Naive thymus-derived CD8-positive, alpha-beta T cell (primary cell): ENCODE measurements at regions not wholly inside any gene's neighbourhood (a gene's known extent, or its start where the extent isn't known, plus 50 kb on each side); places are given as distances from the start of the nearest gene placed in this dataset.

Source experiments
- ATAC-seq, 2 donors: fragments of 150-1000 bp; cut with Tn5 transposase in 1 of 2; sonication (Bioruptor Pico), chemical (Tn5 transposase) in 1 of 2; 1 replicate in 1 of 2; 2 replicates in 1 of 2; pipeline ENCODE4 v1.10.0; 2021; ENCODE audit warnings: mild to moderate bottlenecking in 2 of 2, moderate library complexity in 2 of 2
- POLR2A ChIA-PET: fragments of 350-600 bp; sonication (Branson Sonifier 250); formaldehyde crosslinking; loops from one replicate; lab custom pipeline; 2021; ENCODE audit warnings: antibody characterized with exemption; lab: Charles Lee
- DNase-seq, 10 donors: peaks; one replicate each; pipeline versions ENCODE4 v3.0.0 to v3.0.0-alpha.2; 2020 to 2022
- H3K27ac Mint-ChIP-seq, 10 donors: one replicate each; pipeline ENCODE4 v1.8.0; 2020 to 2022; ENCODE audit warnings: mild to moderate bottlenecking in 10 of 10, mixed read lengths in 10 of 10, moderate library complexity in 4 of 10, inconsistent platforms in 1 of 10
- H3K27me3 Mint-ChIP-seq, 5 donors: one replicate each; pipeline ENCODE4 v1.8.0; 2021 to 2022; ENCODE audit warnings: mixed read lengths in 5 of 5
- H3K36me3 Mint-ChIP-seq, 3 donors: one replicate each; pipeline ENCODE4 v1.8.0; 2020 to 2022; ENCODE audit warnings: mixed read lengths in 3 of 3, mild to moderate bottlenecking in 2 of 3, inconsistent platforms in 1 of 3
- H3K4me1 Mint-ChIP-seq, 4 donors: one replicate each; pipeline ENCODE4 v1.8.0; 2021 to 2022; ENCODE audit warnings: mixed read lengths in 4 of 4
- H3K4me3 Mint-ChIP-seq, 10 donors: one replicate each; pipeline ENCODE4 v1.8.0; 2020 to 2022; ENCODE audit warnings: mild to moderate bottlenecking in 10 of 10, mixed read lengths in 10 of 10, moderate library complexity in 6 of 10, inconsistent platforms in 1 of 10
- H3K9me3 Mint-ChIP-seq, 9 donors: one replicate each; pipeline ENCODE4 v1.8.0; 2020 to 2022; ENCODE audit warnings: mixed read lengths in 9 of 9, mild to moderate bottlenecking in 3 of 9, inconsistent platforms in 1 of 9, moderate library complexity in 1 of 9

DNA sequence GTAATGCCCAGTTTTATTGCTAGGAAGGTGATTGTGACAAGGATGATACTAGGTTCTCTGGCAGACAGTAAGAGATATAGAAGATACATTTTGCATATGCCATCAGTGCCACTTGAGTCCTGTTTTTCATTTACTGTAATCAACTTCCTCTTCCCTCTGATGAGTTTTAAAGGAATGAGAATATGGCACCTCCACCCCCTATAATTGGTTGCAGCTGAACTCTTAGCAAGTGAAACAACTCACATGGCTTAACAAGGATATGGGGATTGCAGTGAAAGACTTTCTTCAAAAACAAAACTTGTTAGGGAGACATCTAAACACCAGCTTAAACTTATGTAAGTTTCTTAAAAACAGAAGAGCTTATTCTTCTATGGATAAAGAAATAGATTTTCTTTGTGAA, 90.0 kb downstream of the AREG start:
- Mint-ChIP-seq H3K27me3 (peaks cover 0 to 31% (median 5%) of the 10 kb centered on the region in 5 donors), H3K27ac (no peak overlapping the region), H3K9me3 (no peaks in the 10 kb centered on the region), H3K4me1 (no peaks in the 10 kb centered on the region), H3K4me3 (no peak overlapping the region), H3K36me3 (no peaks in the 10 kb centered on the region)
- DNase-seq (no peak), ATAC-seq (no peak)
- POLR2A ChIA-PET: no interaction called here

DNA sequence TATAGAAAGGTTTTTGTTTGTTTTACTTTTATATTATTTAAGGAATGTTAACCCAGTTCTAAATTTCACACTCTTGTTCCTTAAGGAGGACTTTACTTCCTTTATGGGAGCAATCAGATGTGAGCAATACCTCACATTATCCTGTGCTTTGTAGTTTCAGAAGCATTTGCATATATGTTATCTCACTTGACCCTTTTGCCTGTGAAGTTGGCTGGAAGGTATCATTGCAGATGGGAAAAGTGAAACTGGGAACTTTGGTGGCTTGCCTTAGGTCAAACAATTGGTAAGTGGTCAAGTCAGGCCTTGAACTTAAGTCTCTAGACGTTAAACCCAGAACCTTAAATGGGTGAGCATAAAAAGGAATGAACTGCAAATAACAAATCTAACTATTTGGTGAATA, 90.6 kb downstream of the AREG start:
- Mint-ChIP-seq H3K4me1 (no peaks in the 10 kb centered on the region), H3K4me3 (no peak overlapping the region)

DNA sequence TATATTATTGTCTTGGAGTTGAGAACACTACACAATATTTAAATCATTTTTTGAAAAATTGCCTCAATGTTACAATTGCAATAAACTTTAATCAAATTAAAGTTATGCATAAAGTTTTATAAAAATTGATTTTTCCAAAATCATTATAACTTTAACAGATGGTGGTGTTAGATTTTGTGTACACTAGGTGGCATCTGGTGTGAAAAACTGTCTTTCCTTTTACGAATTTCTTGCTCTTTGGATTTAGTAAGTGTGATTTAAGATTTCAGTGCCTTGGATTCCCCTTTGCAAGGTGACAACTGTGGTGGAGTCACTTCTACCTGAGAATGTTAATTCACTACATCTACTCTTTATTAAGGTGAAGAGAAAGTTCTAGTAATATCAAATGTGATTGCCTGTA, 91.6 kb downstream of the AREG start:
- H3K9me3 Mint-ChIP-seq: no peaks in the 10 kb centered on the region

More for the DNA sequence above, 90.6 kb downstream of the AREG start:
- peaks cover 0 to 31% (median 5%) of the 10 kb centered on the region in 5 donors for H3K27me3 Mint-ChIP-seq
- H3K9me3 Mint-ChIP-seq: no peaks in the 10 kb centered on the region
- DNase-seq (no peak), ATAC-seq (no peak)
- H3K36me3 Mint-ChIP-seq: no peaks in the 10 kb centered on the region
- POLR2A ChIA-PET: no interaction called here
- no peak overlapping the region for H3K27ac Mint-ChIP-seq

DNA sequence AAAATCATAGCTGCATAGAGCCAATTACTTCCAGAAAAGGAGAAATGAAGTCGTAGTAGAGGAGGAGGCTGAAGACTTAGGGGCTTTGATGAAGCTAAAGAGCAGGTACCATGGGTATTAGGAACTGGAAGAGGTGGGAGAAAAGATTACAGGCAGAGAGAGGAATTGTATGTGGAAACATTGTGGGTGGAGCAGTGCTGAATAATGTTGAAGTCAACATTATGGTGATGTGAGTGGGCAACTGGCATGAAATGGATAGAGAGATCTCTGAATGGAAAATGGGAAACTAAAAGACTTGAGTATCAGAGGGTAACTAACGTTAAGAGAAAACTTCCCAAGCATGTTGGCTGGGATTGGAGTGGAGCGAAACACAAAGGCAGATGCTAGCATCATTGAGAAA, 92.5 kb downstream of the AREG start:
- no peak for DNase-seq
- POLR2A ChIA-PET: no interaction called here
- no peak overlapping the region for H3K4me3 Mint-ChIP-seq
- no peak for ATAC-seq
- H3K36me3 Mint-ChIP-seq: no peaks in the 10 kb centered on the region
- H3K4me1 Mint-ChIP-seq: peaks cover 0 to 4% (median 0%) of the 10 kb centered on the region in 4 donors
- no peak overlapping the region for H3K27ac Mint-ChIP-seq
- H3K9me3 Mint-ChIP-seq: no peaks in the 10 kb centered on the region
- peaks cover 0 to 18% (median 5%) of the 10 kb centered on the region in 5 donors for H3K27me3 Mint-ChIP-seq

More for the DNA sequence above, 91.6 kb downstream of the AREG start:
- no peaks in the 10 kb centered on the region for H3K4me1 Mint-ChIP-seq
- no peaks in the 10 kb centered on the region for H3K36me3 Mint-ChIP-seq
- peaks cover 0 to 27% (median 5%) of the 10 kb centered on the region in 5 donors for H3K27me3 Mint-ChIP-seq
- no peak overlapping the region for H3K4me3 Mint-ChIP-seq
- H3K27ac Mint-ChIP-seq: no peak overlapping the region
- DNase-seq (no peak), ATAC-seq (no peak)
- POLR2A ChIA-PET: no interaction called here

DNA sequence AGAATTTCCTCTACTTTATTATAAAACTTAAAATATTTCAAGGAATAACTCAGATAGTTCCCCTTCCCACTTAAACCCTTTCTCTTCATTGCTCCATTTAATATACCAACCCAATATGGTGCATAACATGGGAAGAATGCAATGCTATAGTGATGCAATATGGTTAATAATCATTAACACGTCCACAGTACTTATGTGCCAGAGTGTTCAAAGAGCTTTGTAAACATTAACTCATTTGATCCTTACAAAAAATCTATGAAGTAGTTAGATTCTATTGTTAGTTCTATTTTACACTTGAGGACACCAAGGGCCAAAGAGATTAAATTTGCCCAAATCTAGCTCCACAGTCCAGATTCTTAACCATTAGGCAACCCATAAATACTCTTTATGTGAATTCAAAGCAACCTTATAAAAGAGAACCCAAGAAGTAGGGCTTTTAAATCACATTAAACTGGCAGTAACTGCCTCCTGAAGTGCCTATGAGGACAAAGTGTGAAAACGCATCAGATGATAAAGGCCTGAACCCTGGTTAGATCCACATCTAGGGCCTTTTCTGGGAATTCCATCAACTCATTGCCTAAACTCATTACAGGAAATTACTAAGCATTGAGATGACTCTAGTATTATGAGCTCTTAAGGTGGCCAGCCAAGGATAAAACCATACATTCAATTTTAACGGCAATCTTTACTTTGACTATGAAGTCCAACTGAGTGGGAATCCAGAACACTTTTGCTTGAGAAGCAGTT, 94.3 kb downstream of the AREG start:
- no peak for ATAC-seq
- no peak for DNase-seq
- H3K9me3 Mint-ChIP-seq: no peaks in the 10 kb centered on the region
- POLR2A ChIA-PET: no interaction called here
- H3K27ac Mint-ChIP-seq: no peak overlapping the region
- H3K4me1 Mint-ChIP-seq: peaks cover 4 to 8% (median 6%) of the 10 kb centered on the region in 4 donors
- no peak overlapping the region for H3K4me3 Mint-ChIP-seq
- no peaks in the 10 kb centered on the region for H3K36me3 Mint-ChIP-seq
- peaks cover 0 to 14% (median 5%) of the 10 kb centered on the region in 5 donors for H3K27me3 Mint-ChIP-seq

DNA sequence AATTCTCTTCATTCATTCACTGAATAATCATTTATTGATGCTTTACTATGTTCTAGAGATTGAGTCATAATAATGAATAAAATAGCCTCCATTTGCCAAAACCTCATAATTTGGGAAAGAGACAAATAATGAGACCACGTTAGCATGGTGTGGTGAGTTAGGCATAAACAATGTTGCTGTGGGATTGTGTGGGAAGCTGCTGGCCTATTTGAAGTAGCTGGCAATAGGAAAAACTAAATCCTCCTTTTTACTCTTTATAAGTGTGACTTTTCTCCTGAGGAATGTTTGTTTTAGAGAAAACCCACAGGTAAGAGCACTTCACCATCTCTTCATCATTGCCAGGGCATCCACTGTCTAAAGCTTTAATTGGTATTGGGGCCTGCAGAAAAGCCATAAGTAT, 95.3 kb downstream of the AREG start:
- Mint-ChIP-seq H3K27me3 (peaks cover 0 to 14% (median 5%) of the 10 kb centered on the region in 5 donors), H3K4me3 (no peak overlapping the region), H3K9me3 (no peaks in the 10 kb centered on the region), H3K36me3 (no peaks in the 10 kb centered on the region), H3K27ac (no peak overlapping the region), H3K4me1 (peaks cover 4 to 8% (median 6%) of the 10 kb centered on the region in 4 donors)
- DNase-seq: no peak
- POLR2A ChIA-PET: no interaction called here
- no peak for ATAC-seq

DNA sequence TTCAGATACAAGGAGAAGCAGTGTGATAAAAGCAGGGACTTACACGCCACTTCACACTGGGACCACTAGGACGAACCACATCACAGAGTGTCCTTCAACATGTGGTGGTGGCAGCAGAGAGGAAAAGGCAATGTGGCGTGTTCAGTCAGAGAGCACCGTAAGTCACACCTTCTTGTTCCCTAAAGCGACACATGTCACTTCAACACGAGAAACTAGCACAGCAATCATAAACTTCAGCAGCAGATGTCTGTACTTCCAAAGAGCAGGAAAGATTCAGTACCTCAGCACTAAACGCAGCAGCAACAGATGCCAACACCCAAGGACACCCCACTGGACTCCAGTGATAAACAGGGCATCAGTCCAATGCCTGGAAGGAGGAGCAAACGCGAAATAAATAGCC, 96.7 kb downstream of the AREG start:
- no peak overlapping the region for H3K4me3 Mint-ChIP-seq
- H3K27me3 Mint-ChIP-seq: peaks cover 0 to 14% (median 4%) of the 10 kb centered on the region in 5 donors
- H3K27ac Mint-ChIP-seq: no peak overlapping the region

DNA sequence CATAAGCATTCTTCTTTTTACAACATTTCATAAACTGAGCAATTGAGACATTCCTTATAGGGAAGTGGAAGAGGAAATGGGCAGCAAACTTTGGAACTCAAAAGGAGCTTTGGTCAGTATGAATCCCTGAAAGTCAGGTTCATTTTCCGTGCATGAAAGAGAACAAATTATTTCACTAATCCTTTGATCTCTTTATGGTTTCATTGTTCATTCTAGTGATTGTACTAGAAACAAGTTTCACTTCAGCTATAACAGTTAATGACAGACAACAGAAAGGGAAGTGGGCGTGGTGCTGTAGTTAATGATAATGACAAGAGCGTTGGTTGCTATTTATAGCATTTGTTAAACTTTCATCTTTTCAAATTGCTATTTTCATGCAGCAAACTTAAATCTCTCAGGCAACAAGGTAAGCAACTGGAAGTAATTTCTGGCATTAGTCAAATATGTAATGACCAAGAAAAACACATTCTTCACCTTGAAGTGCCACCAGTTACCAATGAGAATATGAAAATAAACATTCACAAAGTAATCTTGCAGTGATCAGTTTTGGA, 98.4 kb downstream of the AREG start:
- H3K9me3 Mint-ChIP-seq: no peaks in the 10 kb centered on the region
- H3K36me3 Mint-ChIP-seq: no peaks in the 10 kb centered on the region
- H3K27ac Mint-ChIP-seq: no peak overlapping the region
- H3K27me3 Mint-ChIP-seq: peaks cover 0 to 9% (median 0%) of the 10 kb centered on the region in 5 donors
- H3K4me1 Mint-ChIP-seq: peaks cover 4 to 8% (median 6%) of the 10 kb centered on the region in 4 donors
- DNase-seq: no peak
- no peak overlapping the region for H3K4me3 Mint-ChIP-seq
- POLR2A ChIA-PET: no interaction called here
- ATAC-seq: peak in 1 of 2 donors; percentile 50

More for the DNA sequence above, 96.7 kb downstream of the AREG start:
- DNase-seq (no peak), ATAC-seq (no peak)
- Mint-ChIP-seq H3K36me3 (no peaks in the 10 kb centered on the region), H3K9me3 (no peaks in the 10 kb centered on the region), H3K4me1 (peaks cover 4 to 8% (median 6%) of the 10 kb centered on the region in 4 donors)
- POLR2A ChIA-PET: no interaction called here

DNA sequence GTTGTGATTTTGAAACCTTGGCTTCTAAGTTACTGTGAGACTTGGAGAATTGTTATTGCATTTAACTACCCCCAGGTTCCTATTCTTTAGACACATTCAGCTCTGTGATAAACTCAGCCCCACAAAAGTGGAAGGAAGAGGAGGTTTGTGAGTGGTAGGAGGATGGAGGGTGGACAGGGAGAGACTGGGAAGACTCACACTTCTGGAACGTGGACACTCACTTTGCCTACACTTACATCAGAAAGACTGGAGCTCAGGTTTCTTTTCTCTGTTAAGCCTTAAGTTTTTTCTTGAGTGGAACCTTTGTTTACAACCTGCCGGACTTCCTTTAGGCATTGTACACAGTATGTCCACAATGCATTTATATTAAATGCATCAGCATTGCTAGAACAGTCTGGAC, 99.0 kb downstream of the AREG start:
- POLR2A ChIA-PET: no interaction called here
- Mint-ChIP-seq H3K27me3 (peaks cover 0 to 9% (median 0%) of the 10 kb centered on the region in 5 donors), H3K36me3 (no peaks in the 10 kb centered on the region), H3K4me3 (no peak overlapping the region), H3K27ac (no peak overlapping the region), H3K4me1 (peaks cover 4 to 8% (median 6%) of the 10 kb centered on the region in 4 donors), H3K9me3 (no peaks in the 10 kb centered on the region)
- DNase-seq: no peak
- no peak for ATAC-seq

DNA sequence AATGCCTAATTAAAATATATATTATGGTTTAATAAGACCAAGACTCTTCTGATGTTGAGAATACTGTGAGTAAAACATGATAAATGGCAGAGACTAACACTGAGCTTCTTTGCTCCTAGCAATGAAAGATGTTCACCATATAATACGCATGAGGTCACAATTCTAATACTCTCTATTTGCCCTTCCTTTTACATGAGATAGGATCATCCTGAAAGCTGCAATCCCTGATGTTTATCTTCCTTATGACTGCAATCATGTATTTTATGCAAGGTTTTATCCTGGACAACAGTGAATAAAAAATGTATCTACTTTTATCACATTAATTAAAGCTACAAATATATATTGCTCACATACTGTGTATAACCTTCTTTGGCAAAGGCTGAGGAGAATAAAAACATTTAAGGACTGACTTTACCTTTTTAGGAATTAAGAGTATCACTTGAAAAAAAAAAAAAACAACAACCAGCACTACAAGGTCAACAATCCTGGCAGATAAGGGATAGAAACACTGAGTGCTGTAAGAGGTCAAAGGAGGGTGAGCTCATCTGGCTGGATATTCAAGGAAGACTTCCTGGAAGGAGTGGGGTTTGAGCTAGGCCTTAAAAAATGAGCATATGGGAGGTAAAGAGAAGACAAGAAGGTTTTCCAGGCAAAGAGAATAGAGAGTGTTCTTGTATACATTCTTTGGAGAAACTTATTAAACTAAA, 99.9 kb downstream of the AREG start:
- POLR2A ChIA-PET: no interaction called here
- no peaks in the 10 kb centered on the region for H3K9me3 Mint-ChIP-seq

DNA sequence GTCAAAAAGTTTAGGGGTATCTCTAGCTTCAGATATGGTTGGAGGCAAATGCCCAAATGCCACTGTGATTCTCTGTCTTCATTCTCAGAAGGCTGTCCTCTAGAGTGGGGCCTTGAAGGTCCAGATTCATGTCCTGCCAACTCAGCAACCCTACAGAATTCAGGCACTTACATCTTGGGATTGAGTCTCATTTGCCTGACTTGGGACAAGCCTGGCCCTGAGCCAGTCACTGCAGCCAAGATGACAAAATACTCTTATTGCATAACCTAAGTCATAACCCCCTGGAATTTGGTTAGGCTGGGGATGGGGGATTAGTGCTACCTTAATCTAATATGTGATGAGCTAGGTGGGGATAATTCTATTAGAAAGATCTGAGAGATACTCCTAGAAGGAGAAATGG, 100.5 kb downstream of the AREG start:
- no peak overlapping the region for H3K4me3 Mint-ChIP-seq
- POLR2A ChIA-PET: no interaction called here

More for the DNA sequence above, 99.9 kb downstream of the AREG start:
- Mint-ChIP-seq H3K27ac (no peak overlapping the region), H3K4me1 (peaks cover 4 to 8% (median 6%) of the 10 kb centered on the region in 4 donors), H3K4me3 (no peak overlapping the region), H3K27me3 (peaks cover 0 to 9% (median 0%) of the 10 kb centered on the region in 5 donors), H3K36me3 (no peaks in the 10 kb centered on the region)
- DNase-seq (no peak), ATAC-seq (no peak)

DNA sequence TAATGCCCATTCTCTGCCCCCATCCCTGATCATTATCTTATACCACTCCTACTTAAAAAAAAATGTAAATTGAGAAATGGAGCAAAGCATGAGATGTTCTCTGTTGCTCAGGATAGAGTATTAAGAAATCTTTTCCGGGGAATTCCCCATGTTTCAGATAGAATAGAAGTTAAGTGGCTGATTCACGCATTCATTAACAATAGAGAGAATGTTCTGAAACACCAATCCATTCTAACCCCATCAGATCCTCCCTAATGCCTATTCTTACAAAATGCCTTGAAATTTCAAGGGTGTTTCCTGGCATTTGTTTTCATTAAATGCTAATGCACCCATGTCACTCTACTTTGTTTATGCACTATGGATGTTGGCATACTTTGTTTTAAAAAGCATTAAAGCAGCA, 101.1 kb downstream of the AREG start:
- H3K4me3 Mint-ChIP-seq: no peak overlapping the region
- POLR2A ChIA-PET: no interaction called here
- H3K27ac Mint-ChIP-seq: no peak overlapping the region
- H3K9me3 Mint-ChIP-seq: no peaks in the 10 kb centered on the region
- peaks cover 0 to 9% (median 0%) of the 10 kb centered on the region in 5 donors for H3K27me3 Mint-ChIP-seq
- ATAC-seq: no peak
- H3K36me3 Mint-ChIP-seq: no peaks in the 10 kb centered on the region
- H3K4me1 Mint-ChIP-seq: peaks cover 4 to 8% (median 6%) of the 10 kb centered on the region in 4 donors
- DNase-seq: no peak

More for the DNA sequence above, 100.5 kb downstream of the AREG start:
- peaks cover 4 to 8% (median 6%) of the 10 kb centered on the region in 4 donors for H3K4me1 Mint-ChIP-seq
- H3K27me3 Mint-ChIP-seq: peaks cover 0 to 9% (median 0%) of the 10 kb centered on the region in 5 donors
- ATAC-seq (no peak), DNase-seq (no peak)
- H3K36me3 Mint-ChIP-seq: no peaks in the 10 kb centered on the region
- no peak overlapping the region for H3K27ac Mint-ChIP-seq
- no peaks in the 10 kb centered on the region for H3K9me3 Mint-ChIP-seq

DNA sequence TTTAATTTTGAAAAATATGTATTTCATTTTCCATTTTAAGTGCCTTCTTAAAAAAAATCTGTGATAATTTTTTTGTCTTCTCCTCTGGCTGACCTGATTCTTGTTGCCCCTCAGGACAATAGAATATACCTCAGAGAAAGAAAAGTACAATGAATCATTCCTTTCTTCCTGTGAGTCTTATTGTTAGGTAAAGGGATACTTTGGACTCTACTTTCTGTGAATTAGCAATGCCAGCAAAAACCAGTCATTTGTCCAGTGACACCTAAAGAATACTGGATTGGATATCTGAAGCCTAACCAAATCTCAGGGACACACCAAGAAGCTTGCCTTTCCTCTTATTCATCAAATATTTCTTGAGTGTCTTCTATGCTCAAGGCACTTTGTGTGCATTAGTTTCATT, 102.1 kb downstream of the AREG start:
- POLR2A ChIA-PET: no interaction called here
- ATAC-seq (no peak), DNase-seq (no peak)
- H3K4me1 Mint-ChIP-seq: peaks cover 3 to 8% (median 5%) of the 10 kb centered on the region in 4 donors
- H3K36me3 Mint-ChIP-seq: no peaks in the 10 kb centered on the region
- no peak overlapping the region for H3K27ac Mint-ChIP-seq
- no peak overlapping the region for H3K4me3 Mint-ChIP-seq
- no peaks in the 10 kb centered on the region for H3K9me3 Mint-ChIP-seq
- H3K27me3 Mint-ChIP-seq: peaks cover 0 to 1% (median 1%) of the 10 kb centered on the region in 5 donors
